ENCODE measurements at regions not wholly inside any gene's neighbourhood (a gene's known extent, or its start where the extent isn't known, plus 50 kb on each side); places are given as distances from the start of the nearest gene placed in this dataset.

GRCh38 chr4:60249784-60250183 lies 950.3 kb upstream of the ADGRL3 start:
- TF ChIP-seq, protein P1, sequence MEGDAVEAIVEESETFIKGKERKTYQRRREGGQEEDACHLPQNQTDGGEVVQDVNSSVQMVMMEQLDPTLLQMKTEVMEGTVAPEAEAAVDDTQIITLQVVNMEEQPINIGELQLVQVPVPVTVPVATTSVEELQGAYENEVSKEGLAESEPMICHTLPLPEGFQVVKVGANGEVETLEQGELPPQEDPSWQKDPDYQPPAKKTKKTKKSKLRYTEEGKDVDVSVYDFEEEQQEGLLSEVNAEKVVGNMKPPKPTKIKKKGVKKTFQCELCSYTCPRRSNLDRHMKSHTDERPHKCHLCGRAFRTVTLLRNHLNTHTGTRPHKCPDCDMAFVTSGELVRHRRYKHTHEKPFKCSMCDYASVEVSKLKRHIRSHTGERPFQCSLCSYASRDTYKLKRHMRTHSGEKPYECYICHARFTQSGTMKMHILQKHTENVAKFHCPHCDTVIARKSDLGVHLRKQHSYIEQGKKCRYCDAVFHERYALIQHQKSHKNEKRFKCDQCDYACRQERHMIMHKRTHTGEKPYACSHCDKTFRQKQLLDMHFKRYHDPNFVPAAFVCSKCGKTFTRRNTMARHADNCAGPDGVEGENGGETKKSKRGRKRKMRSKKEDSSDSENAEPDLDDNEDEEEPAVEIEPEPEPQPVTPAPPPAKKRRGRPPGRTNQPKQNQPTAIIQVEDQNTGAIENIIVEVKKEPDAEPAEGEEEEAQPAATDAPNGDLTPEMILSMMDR (IDR thresholded peaks at IDR 0.05), result no peak
- TF ChIP-seq POLR2A (IDR thresholded peaks at IDR 0.05), result no peak

Measured in tibial nerve (tissue), 3 donors.